ENCODE measurements at regions not wholly inside any gene's neighbourhood (a gene's known extent, or its start where the extent isn't known, plus 50 kb on each side); places are given as distances from the start of the nearest gene placed in this dataset.

DNA sequence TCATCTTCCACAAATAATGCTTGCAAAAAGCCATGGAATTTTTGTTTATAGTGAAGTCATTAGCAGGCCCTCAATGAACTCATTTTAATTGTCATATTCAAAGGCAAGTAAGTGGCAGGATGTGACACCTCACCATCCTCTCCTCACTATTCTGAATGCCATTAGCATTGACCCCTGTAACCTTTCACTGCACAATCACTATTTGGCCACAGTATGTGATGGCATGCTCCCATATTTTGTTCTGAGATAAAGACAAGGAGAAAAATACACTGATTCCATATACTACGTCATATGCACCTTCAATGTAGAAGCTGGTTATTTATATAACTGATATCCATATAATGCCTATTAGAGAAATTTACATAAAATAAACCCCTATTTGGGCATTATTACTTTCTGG lies 1443.2 kb downstream of the SUCLG1 start:
- BruUV-seq (replicated peaks), result no TSS peak
- Histone ChIP-seq H3K4me2 (ENCODE audit: insufficient read depth, low read length) (no peak overlapping the region), H3K4me3 (no peak overlapping the region), H3K79me2 (ENCODE audit: control insufficient read depth, insufficient read depth, low read length) (no peaks in the 10 kb centered on the region), H3K36me3 (ENCODE audit: control insufficient read depth, insufficient read depth, low read length) (no peaks in the 10 kb centered on the region), H3K9me3 (replicated peaks; ENCODE audit: control insufficient read depth, insufficient read depth, low read depth, low read length) (no peaks in the 10 kb centered on the region), H4K20me1 (replicated peaks; ENCODE audit: control insufficient read depth, insufficient read depth, low read length) (no peaks in the 10 kb centered on the region), H3K9me1 (ENCODE audit: control insufficient read depth, insufficient read depth, low read length) (no peaks in the 10 kb centered on the region), H2AFZ (ENCODE audit: low read depth, low read length) (no peak overlapping the region), H3K27ac (ENCODE audit: extremely low read depth, low read depth, low read length) (no peak overlapping the region), H3K4me1 (replicated peaks in 1 of 2; ENCODE audit: control insufficient read depth in 2 of 2, insufficient read depth in 2 of 2, low read length in 2 of 2) (no peaks in the 10 kb centered on the region), H3K9ac (ENCODE audit: insufficient read depth in 1 of 2, low read depth in 2 of 2, low read length in 2 of 2) (no peak overlapping the region), H3K27me3 (ENCODE audit: control insufficient read depth in 2 of 2, insufficient read depth in 2 of 2, low read length in 2 of 2) (no peaks in the 10 kb centered on the region)
- intact Hi-C loops (cut with micrococcal nuclease) (no loop called here), in situ Hi-C loops (cut with MboI) (no loop called here)
- POLR2A ChIA-PET, result no interaction called here
- CTCF ChIA-PET (ENCODE audit: low intra/inter-chr PET ratio), result no interaction called here
- 7% methylated on average over 1 of the region's 1 CpG for WGBS (ENCODE audit: insufficient coverage, low coverage, missing lambda C conversion rate)
- ATAC-seq, result no peak
- no peak for DNase-seq (ENCODE audit: extremely low read depth in 1 of 4, low spot score in 3 of 4)
- no peak for TF ChIP-seq ZNF785 (CRISPR knock-in tag; IDR thresholded peaks at IDR 0.05)
- no peak for FAIRE-seq

DNA sequence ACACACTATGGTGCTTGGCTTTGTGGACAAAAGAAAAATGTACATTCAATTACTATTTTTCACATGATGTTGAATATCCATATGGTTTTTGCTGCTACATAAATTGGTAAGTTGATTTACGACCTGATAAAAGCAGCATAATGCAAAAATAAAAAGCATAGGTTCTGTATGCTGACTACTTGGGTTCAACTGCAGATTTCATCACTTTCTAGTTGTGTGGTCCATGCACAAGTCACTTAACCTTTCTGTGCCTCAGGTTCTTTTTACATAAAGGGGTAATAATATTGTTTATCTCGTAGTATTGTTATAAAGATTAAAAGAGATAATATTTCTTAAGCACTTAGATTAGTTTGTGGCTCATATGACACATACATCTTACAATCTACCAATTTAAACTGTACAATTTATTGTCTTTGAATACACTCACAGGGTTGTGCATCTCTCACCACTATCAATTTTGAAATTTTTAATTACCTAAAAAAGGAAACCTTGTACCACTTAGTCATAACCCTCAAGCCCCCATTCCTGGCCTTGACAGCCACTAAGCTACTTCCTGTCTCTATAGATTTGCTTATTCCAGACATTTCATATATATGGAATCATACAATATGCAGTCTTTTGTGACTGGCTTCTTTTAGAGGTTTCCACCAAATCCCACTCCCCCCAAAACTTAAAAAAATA lies 1443.9 kb downstream of the SUCLG1 start:
- Histone ChIP-seq H3K4me3 (no peak overlapping the region), H3K9me1 (ENCODE audit: control insufficient read depth, insufficient read depth, low read length) (no peaks in the 10 kb centered on the region), H2AFZ (ENCODE audit: low read depth, low read length) (no peak overlapping the region), H3K27me3 (ENCODE audit: control insufficient read depth in 2 of 2, insufficient read depth in 2 of 2, low read length in 2 of 2) (no peaks in the 10 kb centered on the region), H3K27ac (ENCODE audit: extremely low read depth, low read depth, low read length) (no peak overlapping the region), H3K79me2 (ENCODE audit: control insufficient read depth, insufficient read depth, low read length) (no peaks in the 10 kb centered on the region), H3K9ac (ENCODE audit: insufficient read depth in 1 of 2, low read depth in 2 of 2, low read length in 2 of 2) (no peak overlapping the region), H3K9me3 (replicated peaks; ENCODE audit: control insufficient read depth, insufficient read depth, low read depth, low read length) (no peaks in the 10 kb centered on the region), H4K20me1 (replicated peaks; ENCODE audit: control insufficient read depth, insufficient read depth, low read length) (no peaks in the 10 kb centered on the region), H3K36me3 (ENCODE audit: control insufficient read depth, insufficient read depth, low read length) (no peaks in the 10 kb centered on the region), H3K4me1 (replicated peaks in 1 of 2; ENCODE audit: control insufficient read depth in 2 of 2, insufficient read depth in 2 of 2, low read length in 2 of 2) (no peaks in the 10 kb centered on the region), H3K4me2 (ENCODE audit: insufficient read depth, low read length) (no peak overlapping the region)
- in situ Hi-C loops (cut with MboI), result no loop called here
- ChIA-PET CTCF (ENCODE audit: low intra/inter-chr PET ratio) (no interaction called here), POLR2A (no interaction called here)
- ATAC-seq (no peak), DNase-seq (ENCODE audit: extremely low read depth in 1 of 4, low spot score in 3 of 4) (no peak), FAIRE-seq (no peak)
- 0% methylated on average over 2 of the region's 2 CpGs for WGBS (ENCODE audit: insufficient coverage, low coverage, missing lambda C conversion rate)
- no TSS peak for BruUV-seq (replicated peaks)
- intact Hi-C loops (cut with micrococcal nuclease), result no loop called here
- no peak for TF ChIP-seq KDM4B (IDR thresholded peaks at IDR 0.05; ENCODE audit: borderline replicate concordance in 2 of 2, low read depth in 1 of 2)
- no peak for TF ChIP-seq SIN3A (IDR thresholded peaks at IDR 0.05; ENCODE audit: borderline replicate concordance in 2 of 2, control insufficient read depth in 1 of 2, low read depth in 2 of 2, low read length in 2 of 2)
- TF ChIP-seq SIN3B (IDR thresholded peaks at IDR 0.05; ENCODE audit: low read depth), result no peak
- TF ChIP-seq, protein P1, sequence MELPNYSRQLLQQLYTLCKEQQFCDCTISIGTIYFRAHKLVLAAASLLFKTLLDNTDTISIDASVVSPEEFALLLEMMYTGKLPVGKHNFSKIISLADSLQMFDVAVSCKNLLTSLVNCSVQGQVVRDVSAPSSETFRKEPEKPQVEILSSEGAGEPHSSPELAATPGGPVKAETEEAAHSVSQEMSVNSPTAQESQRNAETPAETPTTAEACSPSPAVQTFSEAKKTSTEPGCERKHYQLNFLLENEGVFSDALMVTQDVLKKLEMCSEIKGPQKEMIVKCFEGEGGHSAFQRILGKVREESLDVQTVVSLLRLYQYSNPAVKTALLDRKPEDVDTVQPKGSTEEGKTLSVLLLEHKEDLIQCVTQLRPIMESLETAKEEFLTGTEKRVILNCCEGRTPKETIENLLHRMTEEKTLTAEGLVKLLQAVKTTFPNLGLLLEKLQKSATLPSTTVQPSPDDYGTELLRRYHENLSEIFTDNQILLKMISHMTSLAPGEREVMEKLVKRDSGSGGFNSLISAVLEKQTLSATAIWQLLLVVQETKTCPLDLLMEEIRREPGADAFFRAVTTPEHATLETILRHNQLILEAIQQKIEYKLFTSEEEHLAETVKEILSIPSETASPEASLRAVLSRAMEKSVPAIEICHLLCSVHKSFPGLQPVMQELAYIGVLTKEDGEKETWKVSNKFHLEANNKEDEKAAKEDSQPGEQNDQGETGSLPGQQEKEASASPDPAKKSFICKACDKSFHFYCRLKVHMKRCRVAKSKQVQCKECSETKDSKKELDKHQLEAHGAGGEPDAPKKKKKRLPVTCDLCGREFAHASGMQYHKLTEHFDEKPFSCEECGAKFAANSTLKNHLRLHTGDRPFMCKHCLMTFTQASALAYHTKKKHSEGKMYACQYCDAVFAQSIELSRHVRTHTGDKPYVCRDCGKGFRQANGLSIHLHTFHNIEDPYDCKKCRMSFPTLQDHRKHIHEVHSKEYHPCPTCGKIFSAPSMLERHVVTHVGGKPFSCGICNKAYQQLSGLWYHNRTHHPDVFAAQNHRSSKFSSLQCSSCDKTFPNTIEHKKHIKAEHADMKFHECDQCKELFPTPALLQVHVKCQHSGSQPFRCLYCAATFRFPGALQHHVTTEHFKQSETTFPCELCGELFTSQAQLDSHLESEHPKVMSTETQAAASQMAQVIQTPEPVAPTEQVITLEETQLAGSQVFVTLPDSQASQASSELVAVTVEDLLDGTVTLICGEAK (IDR thresholded peaks at IDR 0.05), result no peak
- TF ChIP-seq, protein P1 (CRISPR knock-in tag; IDR thresholded peaks at IDR 0.05), result no peak
- TF ChIP-seq FOXP1 (CRISPR knock-in tag; IDR thresholded peaks at IDR 0.05), result no peak
